Inflammatory macrophage treated with lipopolysaccharide for 1 hour (primary cell): ENCODE measurements at regions not wholly inside any gene's neighbourhood (a gene's known extent, or its start where the extent isn't known, plus 50 kb on each side); places are given as distances from the start of the nearest gene placed in this dataset.

Experiments
- DNase-seq, 2 donors: peaks; one replicate each; pipeline ENCODE4 v3.0.0-alpha.2; 2020 to 2022

GRCh38 chr5:57581772-57582171 is 99.2 kb upstream of the ACTBL2 start:
- DNase-seq = no peak

- DNase-seq = no peak
Observed at GRCh38 chr5:57581222-57581621, 98.6 kb upstream of the ACTBL2 start.

GRCh38 chr5:57577432-57578175 is 95.0 kb upstream of the ACTBL2 start:
- DNase-seq = no peak

GRCh38 chr5:57576317-57576716 is 93.7 kb upstream of the ACTBL2 start:
- DNase-seq = peak in 1 of 2 donors; percentile 5

- DNase-seq = no peak
Observed at GRCh38 chr5:57575839-57576238, 93.2 kb upstream of the ACTBL2 start.

GRCh38 chr5:57572461-57572860 is 89.8 kb upstream of the ACTBL2 start:
- no peak for DNase-seq

GRCh38 chr5:57569601-57570000 is 87.0 kb upstream of the ACTBL2 start:
- DNase-seq = no peak

- DNase-seq = no peak
Observed at GRCh38 chr5:57568136-57568535, 85.5 kb upstream of the ACTBL2 start.

GRCh38 chr5:57566914-57567313 is 84.3 kb upstream of the ACTBL2 start:
- no peak for DNase-seq

GRCh38 chr5:57561231-57561842 is 78.7 kb upstream of the ACTBL2 start:
- no peak for DNase-seq

- DNase-seq = no peak
Observed at GRCh38 chr5:57559110-57559635, 76.6 kb upstream of the ACTBL2 start.

- DNase-seq = no peak
Observed at GRCh38 chr5:57552033-57552432, 69.4 kb upstream of the ACTBL2 start.

- DNase-seq = no peak
Observed at GRCh38 chr5:57551251-57551650, 68.6 kb upstream of the ACTBL2 start.

- no peak for DNase-seq
Observed at GRCh38 chr5:57550132-57550531, 67.5 kb upstream of the ACTBL2 start.

GRCh38 chr5:57549566-57549965 is 67.0 kb upstream of the ACTBL2 start:
- no peak for DNase-seq

- DNase-seq = no peak
Observed at GRCh38 chr5:57540823-57541222, 58.2 kb upstream of the ACTBL2 start.

- no peak for DNase-seq
Observed at GRCh38 chr5:57539281-57539701, 56.7 kb upstream of the ACTBL2 start.

GRCh38 chr5:57538341-57538955 is 55.8 kb upstream of the ACTBL2 start:
- DNase-seq = no peak

GRCh38 chr5:57537811-57538210 is 55.2 kb upstream of the ACTBL2 start:
- DNase-seq = no peak

GRCh38 chr5:57532513-57533497 is 50.2 kb upstream of the ACTBL2 start:
- DNase-seq = no peak
